Adipocyte (in vitro differentiated cells): ENCODE measurements at regions not wholly inside any gene's neighbourhood (a gene's known extent, or its start where the extent isn't known, plus 50 kb on each side); places are given as distances from the start of the nearest gene placed in this dataset.

Experiments used
- DNase-seq: peaks from one replicate; pipeline ENCODE4 v3.0.0-alpha.2; 2015; ENCODE audit warnings: low read depth
- H3K27me3 ChIP-seq: replicated peaks from 2 replicates; pipeline ENCODE4 v1.7.0; 2013; ENCODE audit warnings: mild to moderate bottlenecking, low read length, moderate library complexity; ENCODE audit not compliant: control insufficient read depth, insufficient read depth
- H3K36me3 ChIP-seq: 2 replicates; pipeline ENCODE4 v1.7.0; 2013; ENCODE audit warnings: low read length, mild to moderate bottlenecking, moderate library complexity; ENCODE audit not compliant: control insufficient read depth, insufficient read depth, severe bottlenecking
- H3K4me1 ChIP-seq: 2 replicates; pipeline ENCODE4 v1.7.0; 2013; ENCODE audit warnings: mild to moderate bottlenecking, low read length, moderate library complexity; ENCODE audit not compliant: control insufficient read depth, insufficient read depth
- H3K4me3 ChIP-seq: 2 replicates; pipeline ENCODE4 v1.7.0; 2013; ENCODE audit warnings: mild to moderate bottlenecking, low read length, moderate library complexity
- H3K9ac ChIP-seq: 2 replicates; pipeline ENCODE4 v1.7.0; 2013; ENCODE audit warnings: mild to moderate bottlenecking, low read length, moderate library complexity
- H3K9me3 ChIP-seq: 2 replicates; pipeline ENCODE4 v1.7.0; 2013; ENCODE audit warnings: mild to moderate bottlenecking, low read length, moderate library complexity; ENCODE audit not compliant: control insufficient read depth

DNA sequence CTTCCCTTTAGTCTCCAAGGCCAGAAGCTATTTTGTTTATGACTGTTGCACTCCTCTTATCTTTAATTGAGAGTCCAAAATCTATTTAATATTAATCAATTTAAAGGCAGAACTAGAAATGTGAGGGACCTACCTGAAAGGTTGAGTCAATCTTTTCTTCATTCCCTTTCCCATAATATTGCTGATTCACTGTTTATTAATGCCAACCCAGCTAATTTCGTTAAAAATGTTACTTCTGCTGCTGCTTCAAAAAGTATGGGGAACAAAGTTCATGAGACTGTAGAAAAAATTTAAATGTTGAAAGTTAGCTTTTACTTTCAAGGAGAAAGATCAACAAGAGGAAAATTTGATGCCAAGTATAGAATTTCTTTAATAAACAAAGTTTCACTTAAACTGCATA lies 365.3 kb downstream of the TENT5A start:
- Histone ChIP-seq H3K27me3 (no peaks in the 10 kb centered on the region), H3K36me3 (no peaks in the 10 kb centered on the region), H3K4me1 (peaks cover 15% of the 10 kb centered on the region), H3K4me3 (peak overlapping the region; percentile 10), H3K9me3 (no peaks in the 10 kb centered on the region), H3K9ac (no peak overlapping the region)
- DNase-seq, result no peak

DNA sequence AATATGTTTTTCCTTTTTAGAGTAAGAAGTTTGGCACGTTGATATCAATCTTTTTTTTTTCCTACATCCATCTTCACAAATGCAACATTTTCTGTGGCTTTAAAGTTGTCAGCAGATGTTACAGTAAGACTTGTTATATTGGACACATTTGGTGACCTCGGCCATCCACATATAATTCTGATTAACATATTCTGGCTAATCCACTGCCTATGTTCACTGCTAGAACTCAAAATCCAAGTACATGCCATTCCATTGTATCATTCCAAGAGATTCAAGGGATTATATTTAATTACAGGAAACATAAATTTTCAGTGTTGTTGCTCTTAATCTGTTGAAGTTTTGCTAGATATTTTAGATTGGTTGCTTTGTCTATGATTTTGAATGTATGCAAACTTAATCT lies 367.6 kb downstream of the TENT5A start:
- H3K4me1 ChIP-seq, result peaks cover 15% of the 10 kb centered on the region
- no peaks in the 10 kb centered on the region for H3K36me3 ChIP-seq
- no peaks in the 10 kb centered on the region for H3K27me3 ChIP-seq
- no peaks in the 10 kb centered on the region for H3K9me3 ChIP-seq
- DNase-seq, result no peak
- no peak overlapping the region for H3K9ac ChIP-seq
- no peak overlapping the region for H3K4me3 ChIP-seq

DNA sequence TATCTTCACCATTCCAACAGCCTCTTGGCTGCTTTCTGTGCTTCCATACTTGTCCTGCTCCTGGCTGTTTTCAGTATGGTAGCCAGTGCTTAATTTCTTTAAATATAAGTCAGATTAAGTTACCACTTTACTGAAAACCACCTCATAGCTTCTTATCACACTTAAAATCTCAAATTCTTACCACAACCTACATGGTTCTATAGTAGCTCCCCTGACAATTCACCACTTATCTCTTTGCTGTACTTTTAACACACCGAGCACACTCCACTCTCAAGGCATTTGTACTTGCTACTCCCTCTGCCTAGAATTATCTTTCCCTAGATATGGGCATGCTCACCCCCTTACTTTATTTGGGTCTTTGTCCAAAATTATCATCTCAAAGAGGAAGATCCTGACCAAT lies 369.0 kb downstream of the TENT5A start:
- H3K4me1 ChIP-seq, result peaks cover 15% of the 10 kb centered on the region
- H3K9me3 ChIP-seq, result no peaks in the 10 kb centered on the region
- no peak overlapping the region for H3K4me3 ChIP-seq
- DNase-seq, result no peak
- H3K9ac ChIP-seq, result no peak overlapping the region
- no peaks in the 10 kb centered on the region for H3K27me3 ChIP-seq
- no peaks in the 10 kb centered on the region for H3K36me3 ChIP-seq

DNA sequence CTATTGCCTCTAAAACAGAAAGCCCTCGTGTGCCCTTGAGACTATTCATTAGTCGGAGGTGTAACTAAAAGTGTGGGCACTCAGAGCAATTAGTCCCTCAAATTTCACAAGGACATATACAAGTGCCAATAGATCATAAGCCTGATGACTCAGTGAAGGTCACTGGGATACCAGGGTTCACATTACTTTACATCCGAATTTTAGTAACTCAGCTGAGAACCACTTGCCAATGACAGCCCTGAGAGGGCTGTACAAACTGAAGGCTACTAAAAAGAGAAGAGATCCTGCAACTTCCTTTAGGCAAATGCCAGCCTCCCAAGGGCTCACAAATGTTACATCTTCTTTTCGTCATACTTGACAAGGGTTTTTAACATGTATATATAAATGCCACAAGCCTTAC lies 369.6 kb downstream of the TENT5A start:
- H3K9me3 ChIP-seq, result no peaks in the 10 kb centered on the region
- H3K9ac ChIP-seq, result no peak overlapping the region

DNA sequence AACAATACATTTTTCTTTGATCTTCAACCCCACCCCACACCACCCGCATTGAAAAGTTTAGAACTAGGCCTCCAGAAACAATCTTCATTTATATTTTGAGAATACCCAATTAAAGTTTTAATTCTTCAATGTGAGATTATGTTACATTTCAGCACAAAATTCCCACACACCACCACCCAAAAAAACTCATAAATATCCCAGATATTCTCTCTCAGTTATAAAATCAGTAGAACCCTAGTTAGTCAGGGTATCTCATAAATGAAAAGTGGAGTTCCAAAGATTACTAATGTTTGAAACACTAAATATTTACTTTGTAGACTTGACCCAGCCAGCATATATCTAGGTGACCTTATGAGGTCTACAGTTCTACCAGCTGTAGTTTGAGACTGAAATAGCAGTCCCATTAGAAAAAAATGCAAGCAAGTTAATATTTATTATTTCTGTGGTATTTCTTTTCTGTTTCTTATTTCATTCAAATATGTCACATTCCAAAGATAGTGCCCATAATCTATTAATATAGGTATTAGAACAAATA lies 371.0 kb downstream of the TENT5A start:
- no peaks in the 10 kb centered on the region for H3K36me3 ChIP-seq
- no peak for DNase-seq
- H3K4me3 ChIP-seq, result no peak overlapping the region
- H3K9ac ChIP-seq, result no peak overlapping the region
- H3K27me3 ChIP-seq, result no peaks in the 10 kb centered on the region
- H3K4me1 ChIP-seq, result peaks cover 8% of the 10 kb centered on the region
- no peaks in the 10 kb centered on the region for H3K9me3 ChIP-seq

More for the DNA sequence above, 369.6 kb downstream of the TENT5A start:
- Histone ChIP-seq H3K36me3 (no peaks in the 10 kb centered on the region), H3K4me3 (no peak overlapping the region), H3K4me1 (peaks cover 15% of the 10 kb centered on the region), H3K27me3 (no peaks in the 10 kb centered on the region)
- DNase-seq, result no peak

DNA sequence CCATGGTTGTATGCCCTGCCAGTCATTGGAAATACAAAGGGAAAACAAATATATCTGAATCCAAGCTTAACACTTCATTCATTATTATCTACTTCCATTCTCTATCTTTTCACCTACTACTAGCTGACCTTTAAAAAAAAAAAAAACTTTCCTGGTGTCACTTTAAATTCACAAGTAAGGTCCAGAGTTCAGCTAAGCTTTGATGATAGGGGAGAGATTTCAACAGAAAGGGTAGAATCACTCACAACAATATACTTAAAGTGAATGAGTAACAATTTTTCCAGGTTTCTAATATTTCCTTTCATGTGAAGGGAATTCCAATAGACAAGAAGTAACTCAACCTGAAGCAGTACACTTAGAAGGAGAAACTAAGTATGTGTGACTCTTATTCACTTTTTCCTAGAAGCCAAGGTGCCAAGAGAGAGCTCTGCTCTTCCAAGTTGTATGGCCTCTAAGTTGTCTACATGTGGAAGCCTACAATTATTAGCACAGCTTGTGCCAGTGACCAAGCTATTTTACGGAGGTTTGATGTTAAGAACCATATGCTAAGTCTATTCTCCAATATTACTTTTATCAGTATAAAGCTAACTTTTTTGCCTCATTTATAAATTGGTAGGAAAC lies 371.7 kb downstream of the TENT5A start:
- H3K27me3 ChIP-seq, result no peaks in the 10 kb centered on the region
- peaks cover 8% of the 10 kb centered on the region for H3K4me1 ChIP-seq
- no peak overlapping the region for H3K4me3 ChIP-seq
- DNase-seq, result no peak
- no peak overlapping the region for H3K9ac ChIP-seq
- no peaks in the 10 kb centered on the region for H3K36me3 ChIP-seq
- no peaks in the 10 kb centered on the region for H3K9me3 ChIP-seq

DNA sequence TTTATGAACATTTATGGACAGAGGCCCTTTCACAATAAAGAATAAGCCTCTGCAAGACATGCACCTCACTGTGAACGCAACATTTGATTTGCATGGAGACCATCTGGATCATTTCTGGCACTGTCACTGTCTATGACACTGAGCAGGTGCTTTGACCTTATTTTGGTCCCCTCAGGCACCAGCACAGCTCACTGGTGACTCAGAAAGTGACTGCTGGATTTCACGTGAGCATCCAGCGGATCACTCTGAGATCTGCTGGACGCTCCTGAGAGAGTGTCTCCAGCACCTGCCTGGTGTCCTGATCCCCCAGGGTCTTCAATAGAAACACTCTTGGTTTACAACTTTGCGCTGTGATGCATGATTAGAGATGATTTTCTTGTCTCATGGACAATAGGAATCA lies 375.7 kb downstream of the TENT5A start:
- Histone ChIP-seq H3K9ac (no peak overlapping the region), H3K9me3 (no peaks in the 10 kb centered on the region), H3K4me1 (no peaks in the 10 kb centered on the region), H3K36me3 (no peaks in the 10 kb centered on the region), H3K4me3 (no peak overlapping the region), H3K27me3 (no peaks in the 10 kb centered on the region)
- no peak for DNase-seq

DNA sequence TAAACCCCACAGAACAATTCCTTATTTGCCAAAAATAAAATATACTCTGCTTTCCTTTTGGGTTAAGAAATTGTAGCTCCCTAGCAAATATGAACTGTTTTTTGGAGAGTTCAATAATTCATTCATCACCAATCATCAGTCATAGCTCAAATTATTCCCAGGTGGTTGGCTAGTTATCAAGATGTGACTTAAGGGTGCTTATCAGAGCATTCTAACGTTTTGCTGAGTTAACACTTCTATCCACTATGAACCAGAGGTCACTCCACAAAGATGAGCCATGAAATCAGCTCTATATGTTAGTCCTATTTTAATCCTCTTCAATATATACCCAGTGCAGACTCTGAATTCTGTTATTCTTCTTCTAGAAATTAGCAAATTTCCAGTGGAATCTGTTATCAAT lies 379.1 kb downstream of the TENT5A start:
- Histone ChIP-seq H3K4me1 (no peaks in the 10 kb centered on the region), H3K9ac (no peak overlapping the region), H3K9me3 (no peaks in the 10 kb centered on the region), H3K36me3 (no peaks in the 10 kb centered on the region), H3K27me3 (no peaks in the 10 kb centered on the region), H3K4me3 (no peak overlapping the region)
- DNase-seq, result no peak

DNA sequence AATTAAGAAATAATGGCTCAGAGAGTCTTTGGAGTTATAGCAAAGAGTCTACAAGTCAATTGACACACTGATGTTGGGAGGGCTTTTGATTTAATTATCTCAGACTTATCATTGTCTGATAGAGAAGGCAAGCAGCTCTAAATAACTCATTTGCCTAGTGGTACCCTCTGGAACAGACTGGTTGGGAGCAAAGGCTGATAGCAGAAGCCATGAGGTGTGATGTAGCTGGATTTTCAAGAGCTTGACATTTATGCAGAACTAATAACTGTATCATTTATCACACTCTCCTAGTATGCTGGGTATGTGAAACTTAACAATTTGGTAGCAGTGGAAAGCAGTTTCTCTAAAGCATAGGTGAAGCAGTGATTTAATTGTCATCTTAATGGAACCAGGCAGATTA lies 380.6 kb downstream of the TENT5A start:
- no peak for DNase-seq
- H3K9ac ChIP-seq, result no peak overlapping the region
- no peaks in the 10 kb centered on the region for H3K27me3 ChIP-seq
- no peak overlapping the region for H3K4me3 ChIP-seq
- no peaks in the 10 kb centered on the region for H3K4me1 ChIP-seq
- H3K36me3 ChIP-seq, result no peaks in the 10 kb centered on the region
- H3K9me3 ChIP-seq, result no peaks in the 10 kb centered on the region

DNA sequence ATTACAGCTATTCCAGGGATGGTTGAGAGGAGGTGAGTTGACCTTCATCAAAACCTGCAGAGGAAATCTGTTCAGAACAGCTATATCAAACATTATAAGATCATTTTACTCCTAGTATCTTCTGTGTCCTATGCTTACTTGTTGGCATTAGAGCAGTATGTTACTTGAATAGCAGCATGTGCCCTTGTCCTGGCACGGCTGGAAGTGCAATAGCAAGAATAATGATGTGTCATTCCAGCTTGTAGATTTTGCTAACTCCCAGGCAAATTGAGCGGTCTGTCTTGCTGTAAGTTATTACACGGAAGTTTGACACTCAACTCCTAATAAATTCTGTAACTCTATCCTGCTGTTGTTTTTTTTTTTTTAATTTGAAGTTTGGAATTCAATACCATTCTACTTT lies 385.5 kb downstream of the TENT5A start:
- Histone ChIP-seq H3K36me3 (no peaks in the 10 kb centered on the region), H3K9me3 (no peaks in the 10 kb centered on the region), H3K9ac (no peak overlapping the region), H3K4me1 (no peaks in the 10 kb centered on the region), H3K4me3 (no peak overlapping the region), H3K27me3 (no peaks in the 10 kb centered on the region)
- DNase-seq, result no peak

DNA sequence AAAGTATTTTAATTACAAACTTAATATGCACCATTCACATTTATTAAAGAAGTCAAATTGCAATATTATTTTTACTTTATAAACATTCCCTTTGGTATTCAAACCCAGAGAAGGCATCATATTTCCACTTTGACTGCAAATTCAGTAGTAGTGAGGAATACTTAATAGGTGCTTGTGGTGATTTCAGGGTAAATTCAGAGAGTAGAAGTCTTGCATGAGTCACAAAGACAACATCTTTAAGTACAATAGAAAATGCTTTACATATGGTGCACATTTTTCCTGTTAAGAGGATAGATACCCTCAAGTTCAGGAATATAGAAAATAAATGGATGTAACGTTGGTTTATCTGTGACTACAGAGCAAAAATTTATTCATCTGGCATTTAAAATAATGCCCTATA lies 390.2 kb downstream of the TENT5A start:
- Histone ChIP-seq H3K36me3 (no peaks in the 10 kb centered on the region), H3K27me3 (no peaks in the 10 kb centered on the region), H3K4me3 (no peak overlapping the region), H3K4me1 (no peaks in the 10 kb centered on the region), H3K9me3 (no peaks in the 10 kb centered on the region), H3K9ac (no peak overlapping the region)
- DNase-seq, result peak; percentile 48

DNA sequence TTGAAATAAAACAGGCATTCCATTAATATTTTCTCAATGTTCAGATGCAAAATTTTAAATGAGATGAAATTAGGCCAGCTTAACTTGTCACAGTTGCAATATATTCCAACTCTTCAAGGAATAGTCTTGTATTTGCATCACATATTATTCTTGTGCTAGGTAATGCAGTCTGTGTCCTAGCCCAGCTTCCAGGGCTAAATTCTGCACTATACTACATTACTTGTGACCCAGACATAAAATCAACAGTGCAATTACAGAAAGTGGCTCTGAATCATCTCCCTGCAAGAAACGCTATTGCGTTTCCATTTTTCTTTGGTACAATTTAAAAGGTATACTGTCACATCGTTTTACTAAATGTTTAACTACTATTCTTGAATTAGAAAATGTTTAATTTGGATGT lies 399.2 kb downstream of the TENT5A start:
- no peaks in the 10 kb centered on the region for H3K36me3 ChIP-seq
- no peaks in the 10 kb centered on the region for H3K9me3 ChIP-seq
- H3K4me1 ChIP-seq, result no peaks in the 10 kb centered on the region
- DNase-seq, result no peak
- no peaks in the 10 kb centered on the region for H3K27me3 ChIP-seq
- no peak overlapping the region for H3K9ac ChIP-seq
- no peak overlapping the region for H3K4me3 ChIP-seq
